Tibial nerve (tissue), 4 donors: ENCODE measurements at regions not wholly inside any gene's neighbourhood (a gene's known extent, or its start where the extent isn't known, plus 50 kb on each side); places are given as distances from the start of the nearest gene placed in this dataset.

Experiments
- CTCF ChIP-seq, 5 experiments: fragments of 200-600 bp in 3 of 5; fragments of 450-650 bp in 2 of 5; sonication (generic) in 3 of 5; IDR thresholded peaks; one replicate each; pipeline ENCODE4 v1.5.1; 2016 to 2019; ENCODE audit warnings: antibody characterized with exemption in 5 of 5, mild to moderate bottlenecking in 3 of 5, moderate library complexity in 2 of 5
- EP300 ChIP-seq, 2 donors: sonication (generic); formaldehyde crosslinking; IDR thresholded peaks; one replicate each; pipeline ENCODE4 v1.6.1; 2017; ENCODE audit warnings: antibody characterized with exemption in 2 of 2, mild to moderate bottlenecking in 1 of 2
- POLR2A ChIP-seq, 2 donors: fragments of 450-650 bp; IDR thresholded peaks; one replicate each; pipeline ENCODE4 v1.6.1; 2017; ENCODE audit warnings: antibody characterized with exemption in 2 of 2, mild to moderate bottlenecking in 2 of 2, moderate library complexity in 2 of 2

- no peak for TF ChIP-seq CTCF (IDR thresholded peaks at IDR 0.05)
- TF ChIP-seq EP300 (IDR thresholded peaks at IDR 0.05): no peak
- no peak for TF ChIP-seq POLR2A (IDR thresholded peaks at IDR 0.05)
Measured at GRCh38 chr2:215489288-215489848, 53.5 kb upstream of the FN1 start.
